ENCODE measurements at regions not wholly inside any gene's neighbourhood (a gene's known extent, or its start where the extent isn't known, plus 50 kb on each side); places are given as distances from the start of the nearest gene placed in this dataset.

DNA sequence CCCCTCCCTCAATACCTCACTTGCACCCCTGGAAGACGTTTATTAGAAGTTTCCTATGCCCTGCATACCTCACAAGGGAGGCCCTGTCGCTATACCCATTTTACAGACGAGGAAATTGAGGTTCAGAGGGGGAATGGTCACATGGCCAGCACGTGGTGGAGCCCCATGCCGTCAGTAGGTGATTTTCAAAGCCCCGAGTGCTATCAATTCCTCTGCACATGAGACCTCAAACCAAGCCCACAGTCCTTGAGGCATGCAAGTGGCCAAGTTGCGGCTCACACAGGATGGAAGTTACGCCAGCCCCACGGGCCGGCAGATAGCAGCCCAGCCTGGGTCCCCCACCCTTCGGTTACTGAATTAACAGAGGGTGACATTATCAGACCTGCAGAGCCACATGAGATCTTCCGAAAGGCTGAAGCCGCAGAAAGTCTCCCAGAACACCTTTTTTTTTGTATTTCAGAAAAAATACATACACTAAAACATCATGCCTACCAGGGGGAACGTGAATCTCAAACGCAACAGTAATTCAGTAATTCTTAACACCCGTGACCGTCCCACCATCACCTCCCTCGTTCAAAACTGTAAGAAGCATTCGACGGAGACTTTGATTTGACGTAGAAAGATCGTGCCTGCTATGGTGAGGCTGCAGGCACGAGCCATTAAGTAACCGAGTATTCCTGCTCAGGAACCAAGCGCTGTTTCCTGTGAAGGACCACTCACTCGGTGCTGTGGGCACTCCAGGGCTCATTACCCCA is 129.0 kb downstream of the RFLNA start:
- TF ChIP-seq, protein P1, sequence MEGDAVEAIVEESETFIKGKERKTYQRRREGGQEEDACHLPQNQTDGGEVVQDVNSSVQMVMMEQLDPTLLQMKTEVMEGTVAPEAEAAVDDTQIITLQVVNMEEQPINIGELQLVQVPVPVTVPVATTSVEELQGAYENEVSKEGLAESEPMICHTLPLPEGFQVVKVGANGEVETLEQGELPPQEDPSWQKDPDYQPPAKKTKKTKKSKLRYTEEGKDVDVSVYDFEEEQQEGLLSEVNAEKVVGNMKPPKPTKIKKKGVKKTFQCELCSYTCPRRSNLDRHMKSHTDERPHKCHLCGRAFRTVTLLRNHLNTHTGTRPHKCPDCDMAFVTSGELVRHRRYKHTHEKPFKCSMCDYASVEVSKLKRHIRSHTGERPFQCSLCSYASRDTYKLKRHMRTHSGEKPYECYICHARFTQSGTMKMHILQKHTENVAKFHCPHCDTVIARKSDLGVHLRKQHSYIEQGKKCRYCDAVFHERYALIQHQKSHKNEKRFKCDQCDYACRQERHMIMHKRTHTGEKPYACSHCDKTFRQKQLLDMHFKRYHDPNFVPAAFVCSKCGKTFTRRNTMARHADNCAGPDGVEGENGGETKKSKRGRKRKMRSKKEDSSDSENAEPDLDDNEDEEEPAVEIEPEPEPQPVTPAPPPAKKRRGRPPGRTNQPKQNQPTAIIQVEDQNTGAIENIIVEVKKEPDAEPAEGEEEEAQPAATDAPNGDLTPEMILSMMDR (conservative IDR thresholded peaks at IDR 0.05 in 1 of 2, IDR thresholded peaks at IDR 0.05 in 1 of 2; ENCODE audit: low read depth in 1 of 2, low read length in 2 of 2), result no peak
- TF ChIP-seq EZH2 (IDR thresholded peaks at IDR 0.05; ENCODE audit: low read length, missing control alignments), result no peak

Data from fibroblast of lung (primary cell).